Fibroblast of peridontal ligament (primary cell): ENCODE measurements at regions not wholly inside any gene's neighbourhood (a gene's known extent, or its start where the extent isn't known, plus 50 kb on each side); places are given as distances from the start of the nearest gene placed in this dataset.
"Not testable (repeated sequence)": the region's sequence is repeated elsewhere in the genome, so short reads cannot be mapped to it uniquely, and the experiment has no call there.

Experiments used
- DNase-seq: peaks from one replicate; pipeline ENCODE4 v3.0.0-alpha.2; 2010; ENCODE audit errors: extremely low read depth

DNA sequence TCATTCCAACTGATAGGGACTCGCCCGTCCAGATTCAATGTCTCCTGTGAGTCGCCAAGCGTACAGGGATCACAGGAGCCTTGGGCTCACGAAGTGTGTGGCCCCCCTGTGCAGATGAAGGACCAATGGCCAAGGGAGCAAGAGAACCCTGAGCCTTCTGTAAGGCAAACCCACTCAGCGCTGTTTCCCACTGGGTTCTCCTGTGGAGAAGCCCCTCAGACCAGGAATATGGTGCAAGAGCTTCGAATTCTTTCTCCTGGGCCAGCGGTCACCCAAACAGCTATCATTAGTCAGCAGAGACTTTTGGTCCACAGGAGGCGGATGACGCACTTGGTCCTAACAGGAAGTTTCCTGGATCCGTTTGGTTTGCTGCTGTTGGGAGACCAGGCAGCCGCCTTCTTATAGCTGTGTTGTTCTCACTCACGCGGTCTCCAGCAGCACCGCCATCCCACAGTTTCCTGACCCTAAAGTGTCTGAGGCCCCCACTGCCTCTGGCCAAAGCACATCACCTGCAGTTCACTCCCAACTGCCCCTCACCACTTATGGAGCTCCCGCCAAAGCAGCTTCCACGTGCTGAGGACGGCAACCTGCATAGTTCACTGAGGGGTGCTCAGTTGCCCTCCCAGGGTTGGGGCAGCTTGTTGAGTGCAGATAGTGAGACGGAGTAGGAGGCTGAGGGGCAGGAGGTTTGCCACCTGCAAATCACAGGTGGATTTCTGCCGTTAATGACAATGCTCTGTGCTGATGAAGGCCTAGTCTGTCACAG, 268.6 kb downstream of the ERMARD start:
- no peak for DNase-seq

- peak; percentile 4 for DNase-seq
These were observed 267.8 kb downstream of the ERMARD start for GRCh38 chr6:170018936-170019817.

DNA sequence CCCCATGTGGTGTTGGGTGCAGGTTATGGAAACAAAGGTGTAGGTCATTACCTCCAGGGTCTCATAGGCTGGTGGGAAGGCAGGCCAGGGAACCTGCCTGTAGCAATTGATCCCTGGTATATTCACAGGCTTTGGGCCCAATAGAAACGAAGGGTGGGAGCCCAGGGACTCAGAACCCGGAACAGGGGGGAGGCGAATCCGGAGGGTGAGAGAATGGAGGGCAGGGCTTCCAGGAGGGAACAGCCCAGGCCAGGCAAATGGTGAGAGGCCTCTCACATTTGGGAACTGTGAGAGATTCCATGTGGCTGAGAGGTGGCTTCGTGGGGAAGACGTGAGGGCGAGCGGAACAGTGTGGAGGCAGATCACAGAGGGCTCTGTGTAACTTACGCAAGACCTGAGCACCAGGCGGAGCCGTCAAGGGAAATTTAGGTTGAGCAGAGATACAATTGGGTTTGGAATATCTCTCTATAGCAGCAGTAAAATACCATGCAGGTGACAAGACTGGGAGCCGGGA, 267.1 kb downstream of the ERMARD start:
- no peak for DNase-seq

GRCh38 chr6:170017603-170018320, 266.3 kb downstream of the ERMARD start:
- DNase-seq: no peak

- DNase-seq: no peak
These were observed 262.4 kb downstream of the ERMARD start for GRCh38 chr6:170013815-170014214.

GRCh38 chr6:170012037-170012330, 260.6 kb downstream of the ERMARD start:
- DNase-seq: no peak

- no peak for DNase-seq
These were observed 260.0 kb downstream of the ERMARD start for GRCh38 chr6:170011204-170012036.

DNA sequence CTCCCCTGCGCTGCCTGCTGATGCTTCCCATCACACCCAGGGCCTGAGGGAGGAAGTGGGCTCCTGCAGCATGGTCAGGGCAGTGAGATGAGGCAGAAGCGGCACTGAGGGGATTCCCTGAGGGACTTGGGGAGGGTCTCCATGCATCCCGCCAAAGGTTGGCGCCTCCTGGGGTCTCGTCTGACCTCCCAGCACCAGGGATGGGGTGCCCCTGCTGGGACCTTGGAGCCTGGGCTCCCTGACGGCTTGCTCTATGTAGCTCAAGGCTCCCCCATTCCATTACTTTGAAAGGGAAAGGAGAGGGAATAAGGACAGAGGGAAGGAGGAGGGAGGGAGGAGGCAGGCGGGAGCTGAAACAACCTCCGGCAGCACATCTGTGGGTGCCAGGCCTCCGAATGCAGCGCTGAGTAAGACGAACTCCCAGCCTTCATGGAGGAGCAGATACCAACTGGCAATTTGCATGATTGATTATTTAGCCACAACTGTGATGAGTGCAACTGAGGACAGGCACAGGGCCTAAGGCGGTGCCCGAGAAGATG, 259.3 kb downstream of the ERMARD start:
- no peak for DNase-seq

DNA sequence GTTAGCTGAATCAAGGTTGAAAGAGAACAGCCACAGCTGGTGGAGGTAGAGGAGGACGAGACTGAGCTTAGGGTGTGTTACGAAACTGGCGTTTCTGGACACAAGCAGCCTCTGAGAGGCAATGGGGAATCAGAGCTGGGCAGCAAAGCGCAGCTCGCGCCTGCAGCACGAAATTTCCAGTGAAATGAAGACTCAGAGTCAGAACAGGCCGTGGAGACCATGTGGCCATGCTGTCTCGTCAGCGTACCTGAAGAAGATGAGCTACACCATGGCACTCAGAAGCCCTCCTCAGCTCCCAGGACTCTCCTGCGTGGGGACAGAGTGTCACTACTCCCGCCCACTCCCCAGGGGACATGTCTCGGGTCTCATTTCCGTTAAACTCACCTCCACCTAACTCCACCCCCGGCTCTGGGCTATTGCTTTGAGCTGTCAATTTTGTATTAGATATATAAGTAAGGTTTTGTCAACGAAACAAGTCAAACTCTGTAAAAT, 256.9 kb downstream of the ERMARD start:
- DNase-seq: no peak

DNA sequence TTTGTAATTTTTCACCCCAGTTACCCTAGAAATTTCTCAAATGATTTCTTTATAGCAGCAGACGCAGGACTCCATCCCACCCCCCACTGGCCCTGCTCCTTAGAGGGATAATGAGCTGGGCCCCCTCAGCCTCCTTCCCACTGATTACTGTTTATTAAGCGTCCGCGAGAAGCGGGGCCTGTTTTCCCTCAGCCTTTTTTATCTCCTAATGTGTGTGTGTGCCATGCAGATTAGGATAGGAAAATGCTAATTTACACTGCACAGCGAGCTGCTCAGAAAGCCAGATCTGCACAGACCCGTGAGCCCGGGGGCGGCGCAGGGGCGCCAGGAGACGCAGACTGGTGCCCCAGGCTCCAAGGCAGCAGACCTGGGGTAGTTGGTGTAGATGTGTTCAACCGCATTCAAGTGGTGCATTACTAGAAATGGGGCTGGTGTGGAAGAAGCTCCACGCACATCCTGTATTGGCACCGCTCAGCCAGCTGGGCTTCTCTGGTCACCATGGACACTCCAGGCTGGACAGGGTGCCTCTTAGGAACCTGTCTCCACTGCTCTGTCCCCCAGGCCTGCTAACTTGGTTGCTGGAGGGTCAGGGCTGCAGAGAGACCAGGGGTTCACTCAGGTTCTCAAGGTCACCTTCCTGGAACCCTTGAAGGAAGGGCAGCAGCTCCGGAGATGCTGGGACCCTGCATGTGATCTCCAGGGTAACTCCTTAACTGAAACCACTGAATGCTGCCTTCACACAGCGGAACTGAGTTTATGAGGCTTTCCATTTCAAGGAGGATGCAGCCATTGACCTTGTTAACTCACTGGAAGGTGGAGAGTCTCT, 256.3 kb downstream of the ERMARD start:
- no peak for DNase-seq

DNA sequence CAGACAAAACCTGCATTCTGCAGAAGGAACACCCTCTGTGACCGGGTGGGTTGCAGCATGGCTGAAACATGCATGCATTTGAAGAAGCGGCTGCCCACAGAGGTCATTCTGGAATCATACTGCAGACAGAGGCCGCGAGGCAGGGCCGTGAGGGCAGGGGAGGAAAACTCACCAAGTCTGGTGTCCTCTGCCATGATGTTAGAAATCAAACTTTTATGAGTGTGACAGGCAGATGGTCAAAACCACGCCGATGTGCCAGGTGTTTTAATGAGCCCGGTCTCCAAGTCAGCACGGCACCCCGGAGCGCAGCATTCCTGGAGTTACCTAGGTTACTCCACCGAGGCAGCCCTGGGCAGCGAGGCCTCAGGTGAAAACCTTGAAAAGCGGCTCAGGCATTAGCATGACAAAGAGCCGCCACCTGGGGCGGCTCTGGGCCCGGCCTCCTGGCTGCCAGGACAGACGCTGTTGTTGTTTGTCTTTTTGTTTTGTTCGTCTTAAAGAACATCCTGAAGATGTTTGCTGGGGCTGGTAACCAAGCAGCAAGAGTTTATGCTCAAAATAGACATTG, 255.6 kb downstream of the ERMARD start:
- DNase-seq: no peak

GRCh38 chr6:170006071-170006899, 254.9 kb downstream of the ERMARD start:
- no peak for DNase-seq

- DNase-seq: no peak
These were observed 254.2 kb downstream of the ERMARD start for GRCh38 chr6:170005665-170006064.

- DNase-seq: no peak
These were observed 253.3 kb downstream of the ERMARD start for GRCh38 chr6:170004585-170005210.

GRCh38 chr6:170003451-170004160, 252.2 kb downstream of the ERMARD start:
- no peak for DNase-seq

GRCh38 chr6:170003027-170003426, 251.6 kb downstream of the ERMARD start:
- DNase-seq: no peak

- not testable (repeated sequence) for DNase-seq
These were observed 250.4 kb downstream of the ERMARD start for GRCh38 chr6:170001782-170002181.
